Spleen (tissue), 11 donors: ENCODE measurements at regions not wholly inside any gene's neighbourhood (a gene's known extent, or its start where the extent isn't known, plus 50 kb on each side); places are given as distances from the start of the nearest gene placed in this dataset.

Source experiments
- DNase-seq: peaks from one replicate; pipeline ENCODE4 v3.0.0-alpha.2; 2020
- H3K27ac ChIP-seq, 8 donors: fragments of 200-600 bp; sonication (generic) in 7 of 8; 1 replicate in 4 of 8; 2 replicates in 4 of 8; pipeline versions ENCODE4 v1.5.0 to v1.8.0; 2016 to 2021; ENCODE audit warnings: inconsistent platforms in 4 of 8, mild to moderate bottlenecking in 4 of 8, moderate library complexity in 1 of 8
- H3K27me3 ChIP-seq, 7 donors: fragments of 200-600 bp; sonication (generic) in 6 of 7; replicated peaks in 1 of 7; 1 replicate in 4 of 7; 2 replicates in 3 of 7; pipeline versions ENCODE4 v1.5.0 to v1.8.0; 2016 to 2021; ENCODE audit warnings: inconsistent platforms in 3 of 7, mild to moderate bottlenecking in 1 of 7
- H3K36me3 ChIP-seq, 6 donors: fragments of 200-600 bp; sonication (generic) in 5 of 6; 1 replicate in 4 of 6; 2 replicates in 2 of 6; pipeline versions ENCODE4 v1.5.0 to v1.8.0; 2016 to 2021; ENCODE audit warnings: inconsistent platforms in 2 of 6
- H3K4me1 ChIP-seq, 6 donors: fragments of 200-600 bp; sonication (generic) in 5 of 6; 1 replicate in 3 of 6; 2 replicates in 3 of 6; pipeline versions ENCODE4 v1.5.0 to v1.8.0; 2016 to 2021; ENCODE audit warnings: inconsistent platforms in 3 of 6
- H3K4me3 ChIP-seq, 8 donors: fragments of 200-600 bp; sonication (generic) in 7 of 8; 1 replicate in 4 of 8; 2 replicates in 4 of 8; pipeline versions ENCODE4 v1.5.0 to v1.8.0; 2016 to 2021; ENCODE audit warnings: inconsistent platforms in 4 of 8, mild to moderate bottlenecking in 4 of 8, moderate library complexity in 2 of 8
- H3K9me3 ChIP-seq, 8 donors: fragments of 200-600 bp; sonication (generic) in 7 of 8; 1 replicate in 4 of 8; 2 replicates in 4 of 8; pipeline versions ENCODE4 v1.5.0 to v1.8.0; 2016 to 2021; ENCODE audit warnings: inconsistent platforms in 4 of 8
- CTCF ChIP-seq, 11 experiments: fragments of 200-600 bp in 7 of 11; fragments of 450-650 bp in 4 of 11; sonication (generic) in 4 of 11; IDR thresholded peaks in 8 of 11; conservative IDR thresholded peaks in 3 of 11; 1 replicate in 7 of 11; 2 replicates in 4 of 11; pipeline versions ENCODE4 v1.4.0 to v1.8.0; 2016 to 2021; ENCODE audit warnings: antibody characterized with exemption in 11 of 11, inconsistent platforms in 4 of 11, mild to moderate bottlenecking in 1 of 11
- POLR2A ChIP-seq, 3 donors: fragments of 450-650 bp; IDR thresholded peaks; one replicate each; pipeline ENCODE4 v1.5.1; 2017; ENCODE audit warnings: antibody characterized with exemption in 3 of 3, mild to moderate bottlenecking in 1 of 3
- POLR2AphosphoS5 ChIP-seq, 3 donors: sonication (generic); formaldehyde crosslinking; IDR thresholded peaks; one replicate each; pipeline ENCODE4 v1.5.1; 2017; ENCODE audit warnings: antibody characterized with exemption in 3 of 3
- WGBS, 5 donors: extraction: QIAGEN DNeasy Blood & Tissue Kit in 3 of 5; methylation state at CpG; one replicate each; pipeline versions ENCODE4 v1.1.5 to v1.1.7; 2013 to 2018; 5-methylcytosine and 5-hydroxymethylcytosine counted together
- intact Hi-C: fragments of 100-400 bp; cut with DNase I; formaldehyde crosslinking; loops from one replicate; pipeline ENCODE4 v1.15.0; 2023; ENCODE audit warnings: low total_unique reads
- donor health status: healthy with polysubstance abuse.
- donor health status: DM: no; HTN: no; CAD: no; lungs with moderate emphysema.
- donor health status: DM: no; HTN: no; CAD: no.
- donor health status: Bipolar disorder and iron deficiency.
- donor health status: healthy.
- donor health status: DM: no; HTN: no; CAD: no.
- donor health status: DM: yes; HTN: yes; CAD: no.

- H3K27me3 ChIP-seq: no peaks in the 10 kb centered on the region
- no peaks in the 10 kb centered on the region for H3K9me3 ChIP-seq
- no peaks in the 10 kb centered on the region for H3K4me1 ChIP-seq
- no peak overlapping the region for H3K27ac ChIP-seq
- WGBS, 5 donors: 40 to 47% (median 44%) methylated on average over 6 of the region's 6 CpGs
- DNase-seq: no peak
- H3K4me3 ChIP-seq: no peak overlapping the region
- H3K36me3 ChIP-seq: no peaks in the 10 kb centered on the region
- intact Hi-C loops: no loop called here
- TF ChIP-seq POLR2A (IDR thresholded peaks at IDR 0.05) (no peak), CTCF (IDR thresholded peaks at IDR 0.05 in 8 of 11, conservative IDR thresholded peaks at IDR 0.05 in 3 of 11) (no peak), POLR2AphosphoS5 (IDR thresholded peaks at IDR 0.05) (no peak)
Observed at GRCh38 chr2:118635891-118636290, 211.6 kb downstream of the EN1 start.

- no peaks in the 10 kb centered on the region for H3K27me3 ChIP-seq
- TF ChIP-seq POLR2A (IDR thresholded peaks at IDR 0.05): no peak
- no peak for TF ChIP-seq CTCF (IDR thresholded peaks at IDR 0.05 in 8 of 11, conservative IDR thresholded peaks at IDR 0.05 in 3 of 11)
- TF ChIP-seq POLR2AphosphoS5 (IDR thresholded peaks at IDR 0.05): no peak
- no peak overlapping the region for H3K27ac ChIP-seq
- 69 to 85% (median 77%) methylated on average over 3 of the region's 3 CpGs for WGBS, 5 donors
- H3K4me1 ChIP-seq: no peaks in the 10 kb centered on the region
- no peak overlapping the region for H3K4me3 ChIP-seq
- intact Hi-C loops: no loop called here
- DNase-seq: no peak
- no peaks in the 10 kb centered on the region for H3K36me3 ChIP-seq
- H3K9me3 ChIP-seq: no peaks in the 10 kb centered on the region
Observed at GRCh38 chr2:118634876-118635275, 212.6 kb downstream of the EN1 start.

GRCh38 chr2:118633371-118634018 is 214.0 kb downstream of the EN1 start:
- intact Hi-C loops: no loop called here

GRCh38 chr2:118632921-118633320 is 214.5 kb downstream of the EN1 start:
- 65 to 85% (median 77%) methylated on average over 9 to 11 of the region's 11 CpGs for WGBS, 5 donors
- Histone ChIP-seq H3K27me3 (no peaks in the 10 kb centered on the region), H3K36me3 (no peaks in the 10 kb centered on the region), H3K9me3 (peaks cover 0 to 3% (median 0%) of the 10 kb centered on the region in 8 donors), H3K27ac (no peak overlapping the region), H3K4me3 (no peak overlapping the region), H3K4me1 (no peaks in the 10 kb centered on the region)
- no peak for TF ChIP-seq CTCF (IDR thresholded peaks at IDR 0.05 in 8 of 11, conservative IDR thresholded peaks at IDR 0.05 in 3 of 11)
- TF ChIP-seq POLR2AphosphoS5 (IDR thresholded peaks at IDR 0.05): no peak
- TF ChIP-seq POLR2A (IDR thresholded peaks at IDR 0.05): no peak
- intact Hi-C loops: no loop called here
- no peak for DNase-seq

More at GRCh38 chr2:118633371-118634018, 214.0 kb downstream of the EN1 start:
- TF ChIP-seq POLR2A (IDR thresholded peaks at IDR 0.05) (no peak), CTCF (IDR thresholded peaks at IDR 0.05 in 8 of 11, conservative IDR thresholded peaks at IDR 0.05 in 3 of 11) (no peak), POLR2AphosphoS5 (IDR thresholded peaks at IDR 0.05) (no peak)
- H3K27ac ChIP-seq: no peak overlapping the region
- no peak for DNase-seq
- H3K4me3 ChIP-seq: no peak overlapping the region
- no peaks in the 10 kb centered on the region for H3K36me3 ChIP-seq
- H3K4me1 ChIP-seq: no peaks in the 10 kb centered on the region
- 83 to 89% (median 86%) methylated on average over 9 of the region's 9 CpGs for WGBS, 5 donors
- no peaks in the 10 kb centered on the region for H3K9me3 ChIP-seq
- no peaks in the 10 kb centered on the region for H3K27me3 ChIP-seq
